ENCODE measurements at regions not wholly inside any gene's neighbourhood (a gene's known extent, or its start where the extent isn't known, plus 50 kb on each side); places are given as distances from the start of the nearest gene placed in this dataset.
"Not testable (repeated sequence)": the region's sequence is repeated elsewhere in the genome, so short reads cannot be mapped to it uniquely, and the experiment has no call there.

DNA sequence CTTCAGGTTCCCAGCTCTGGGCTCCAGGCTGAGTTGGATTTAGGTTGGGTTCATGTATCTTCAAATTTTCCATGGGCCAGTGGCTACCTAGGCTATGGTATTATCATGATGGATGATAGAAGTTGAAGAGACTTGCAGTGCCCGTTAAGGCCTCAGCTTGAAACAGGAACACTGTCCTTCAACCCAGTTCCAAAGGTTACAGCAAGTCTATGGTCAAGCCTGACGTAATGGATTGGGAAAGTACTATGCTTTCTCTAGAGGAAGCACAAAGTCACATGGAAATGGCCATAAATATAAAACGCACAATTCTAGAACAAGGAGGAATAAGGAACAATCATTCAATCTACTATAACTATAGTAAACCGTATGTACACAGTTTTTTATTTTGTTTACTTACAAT, 593.2 kb downstream of the ZEB2 start:
- TF ChIP-seq, protein P1, sequence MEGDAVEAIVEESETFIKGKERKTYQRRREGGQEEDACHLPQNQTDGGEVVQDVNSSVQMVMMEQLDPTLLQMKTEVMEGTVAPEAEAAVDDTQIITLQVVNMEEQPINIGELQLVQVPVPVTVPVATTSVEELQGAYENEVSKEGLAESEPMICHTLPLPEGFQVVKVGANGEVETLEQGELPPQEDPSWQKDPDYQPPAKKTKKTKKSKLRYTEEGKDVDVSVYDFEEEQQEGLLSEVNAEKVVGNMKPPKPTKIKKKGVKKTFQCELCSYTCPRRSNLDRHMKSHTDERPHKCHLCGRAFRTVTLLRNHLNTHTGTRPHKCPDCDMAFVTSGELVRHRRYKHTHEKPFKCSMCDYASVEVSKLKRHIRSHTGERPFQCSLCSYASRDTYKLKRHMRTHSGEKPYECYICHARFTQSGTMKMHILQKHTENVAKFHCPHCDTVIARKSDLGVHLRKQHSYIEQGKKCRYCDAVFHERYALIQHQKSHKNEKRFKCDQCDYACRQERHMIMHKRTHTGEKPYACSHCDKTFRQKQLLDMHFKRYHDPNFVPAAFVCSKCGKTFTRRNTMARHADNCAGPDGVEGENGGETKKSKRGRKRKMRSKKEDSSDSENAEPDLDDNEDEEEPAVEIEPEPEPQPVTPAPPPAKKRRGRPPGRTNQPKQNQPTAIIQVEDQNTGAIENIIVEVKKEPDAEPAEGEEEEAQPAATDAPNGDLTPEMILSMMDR (IDR thresholded peaks at IDR 0.05; ENCODE audit: low read depth, low read length): no peak
- no peaks in the 10 kb centered on the region for H3K27me3 ChIP-seq (ENCODE audit: control insufficient read depth, insufficient read depth, low read length)
- no peak overlapping the region for H3K27ac ChIP-seq (ENCODE audit: low read depth, low read length)
- no peaks in the 10 kb centered on the region; the same call in 1 of the 2 replicates for H3K9me3 ChIP-seq (ENCODE audit: control insufficient read depth, insufficient read depth, low read length)
- no peak overlapping the region for H3K4me3 ChIP-seq (ENCODE audit: low read depth, low read length)
- ChIA-PET POLR2A (no interaction called here), CTCF (no interaction called here)
- no peak for DNase-seq (ENCODE audit: low read depth, low spot score)

DNA sequence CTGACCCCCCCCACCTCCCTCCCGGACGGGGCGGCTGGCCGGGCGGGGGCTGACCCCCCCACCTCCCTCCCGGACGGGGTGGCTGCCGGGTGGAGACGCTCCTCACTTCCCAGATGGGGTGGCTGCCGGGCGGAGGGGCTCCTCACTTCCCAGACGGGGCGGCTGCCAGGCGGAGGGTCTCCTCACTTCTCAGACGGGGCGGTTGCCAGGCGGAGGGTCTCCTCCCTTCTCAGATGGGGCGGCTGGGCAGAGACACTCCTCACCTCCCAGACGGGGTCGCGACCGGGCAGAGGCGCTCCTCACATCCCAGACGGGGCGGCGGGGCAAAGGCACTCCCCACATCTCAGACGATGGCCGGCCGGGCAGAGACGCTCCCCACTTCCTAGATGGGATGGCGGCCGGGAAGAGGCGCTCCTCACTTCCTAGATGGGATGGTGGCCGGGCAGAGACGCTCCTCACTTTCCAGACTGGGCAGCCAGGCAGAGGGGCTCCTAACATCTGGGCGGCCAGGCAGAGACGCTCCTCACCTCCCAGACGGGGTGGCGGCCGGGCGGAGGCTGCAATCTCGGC, 597.6 kb downstream of the ZEB2 start:
- H3K27ac ChIP-seq (ENCODE audit: low read depth, low read length); H3K4me3 ChIP-seq (ENCODE audit: low read depth, low read length); DNase-seq (ENCODE audit: low read depth, low spot score); CTCF ChIA-PET; POLR2A ChIA-PET; H3K27me3 ChIP-seq (ENCODE audit: control insufficient read depth, insufficient read depth, low read length): not testable (repeated sequence)
- peaks cover 13% of the 10 kb centered on the region for H3K9me3 ChIP-seq (ENCODE audit: control insufficient read depth, insufficient read depth, low read length)

DNA sequence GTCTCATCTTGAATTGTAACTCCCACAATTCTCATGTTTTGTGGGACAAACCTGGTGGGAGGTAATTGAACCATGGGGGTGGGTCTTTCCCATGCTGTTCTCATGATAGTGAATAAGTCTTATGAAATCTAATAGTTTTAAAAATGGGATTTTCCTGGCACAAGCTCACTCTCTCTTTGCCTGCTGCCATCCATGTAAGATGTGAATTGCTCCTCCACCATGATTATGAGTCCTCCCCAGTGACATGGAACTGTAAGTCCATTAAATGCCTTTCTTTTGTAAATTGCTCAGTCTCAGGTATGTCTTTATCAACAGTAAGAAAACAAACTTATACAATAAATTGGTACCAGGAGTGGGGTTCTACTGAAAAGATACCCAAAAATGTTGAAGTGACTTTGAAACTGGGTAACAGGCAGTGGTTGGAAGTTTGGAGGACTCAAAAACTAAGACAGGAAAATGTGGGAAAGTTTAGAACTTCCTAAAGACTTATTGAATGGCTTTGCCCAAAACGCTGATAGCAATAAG, 601.4 kb downstream of the ZEB2 start:
- Histone ChIP-seq H3K9me3 (ENCODE audit: control insufficient read depth, insufficient read depth, low read length) (peaks cover 13% of the 10 kb centered on the region), H3K27me3 (ENCODE audit: control insufficient read depth, insufficient read depth, low read length) (no peaks in the 10 kb centered on the region), H3K27ac (ENCODE audit: low read depth, low read length) (no peak overlapping the region), H3K4me3 (ENCODE audit: low read depth, low read length) (no peak overlapping the region)
- ChIA-PET POLR2A (no interaction called here), CTCF (no interaction called here)
- TF ChIP-seq, protein P1 (IDR thresholded peaks at IDR 0.05; ENCODE audit: low read depth, low read length): no peak
- no peak for DNase-seq (ENCODE audit: low read depth, low spot score)

DNA sequence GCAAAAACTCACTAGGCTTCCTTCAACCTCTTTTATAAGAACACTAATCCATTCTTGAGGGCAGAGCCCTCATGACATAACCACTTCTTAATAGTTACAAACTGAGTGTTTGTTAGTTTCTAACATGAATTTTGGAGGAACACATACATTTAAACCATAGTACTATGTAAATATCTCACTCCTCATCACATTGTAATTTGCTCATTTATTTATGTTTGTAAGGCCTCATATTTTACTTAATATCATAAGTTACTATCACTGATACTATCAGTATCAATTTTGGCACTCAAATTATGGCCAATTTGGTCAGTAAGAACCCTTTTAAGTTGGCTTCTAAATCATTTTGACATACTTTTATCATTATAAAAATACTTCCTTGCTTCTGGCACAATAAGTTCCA, 603.1 kb downstream of the ZEB2 start:
- Histone ChIP-seq H3K9me3 (ENCODE audit: control insufficient read depth, insufficient read depth, low read length) (peaks cover 13% of the 10 kb centered on the region), H3K4me3 (ENCODE audit: low read depth, low read length) (no peak overlapping the region), H3K27ac (ENCODE audit: low read depth, low read length) (no peak overlapping the region), H3K27me3 (ENCODE audit: control insufficient read depth, insufficient read depth, low read length) (no peaks in the 10 kb centered on the region)
- DNase-seq (ENCODE audit: low read depth, low spot score): no peak
- TF ChIP-seq, protein P1 (IDR thresholded peaks at IDR 0.05; ENCODE audit: low read depth, low read length): no peak
- CTCF ChIA-PET: no interaction called here
- POLR2A ChIA-PET: no interaction called here

DNA sequence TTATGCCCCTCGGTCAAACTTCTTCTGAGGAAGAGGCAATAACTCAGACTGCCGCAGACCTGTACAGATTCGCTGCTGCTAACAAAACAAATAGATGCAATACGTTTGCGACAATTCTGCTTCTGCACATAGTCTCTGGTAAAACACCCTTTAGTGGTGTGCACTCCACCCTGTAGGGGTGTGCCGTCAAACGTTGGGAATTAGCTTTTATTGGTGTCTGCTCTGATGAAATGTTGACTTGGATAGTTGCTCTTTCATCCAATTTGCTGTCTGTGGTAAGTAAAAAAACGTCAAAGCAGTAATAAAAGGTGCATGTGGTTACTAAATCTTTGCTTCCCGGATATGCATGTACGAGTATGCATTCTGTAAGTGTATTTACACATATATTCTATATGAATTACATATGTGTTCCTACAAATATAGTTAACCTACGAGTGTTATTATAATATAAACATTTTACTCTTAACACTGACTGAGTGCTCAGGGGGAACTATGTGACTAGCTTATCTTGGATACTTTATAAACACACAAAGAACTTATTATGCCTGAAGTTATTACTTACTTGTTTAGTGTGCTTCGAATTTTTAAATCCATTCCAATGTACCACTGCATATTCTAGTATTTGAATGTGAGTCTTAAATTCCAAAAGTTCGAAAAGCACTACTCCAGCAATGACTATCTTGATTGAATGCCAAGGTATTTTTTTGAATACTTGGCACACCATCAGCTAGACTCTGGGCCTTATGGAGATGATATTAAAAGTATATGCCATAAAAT, 610.2 kb downstream of the ZEB2 start:
- TF ChIP-seq, protein P1 (IDR thresholded peaks at IDR 0.05; ENCODE audit: low read depth, low read length): no peak
- DNase-seq (ENCODE audit: low read depth, low spot score): no peak
- ChIA-PET POLR2A (no interaction called here), CTCF (no interaction called here)
- Histone ChIP-seq H3K4me3 (ENCODE audit: low read depth, low read length) (no peak overlapping the region), H3K27me3 (ENCODE audit: control insufficient read depth, insufficient read depth, low read length) (no peaks in the 10 kb centered on the region), H3K27ac (ENCODE audit: low read depth, low read length) (no peak overlapping the region), H3K9me3 (ENCODE audit: control insufficient read depth, insufficient read depth, low read length) (no peaks in the 10 kb centered on the region)
